ENCODE measurements at regions not wholly inside any gene's neighbourhood (a gene's known extent, or its start where the extent isn't known, plus 50 kb on each side); places are given as distances from the start of the nearest gene placed in this dataset.

DNA sequence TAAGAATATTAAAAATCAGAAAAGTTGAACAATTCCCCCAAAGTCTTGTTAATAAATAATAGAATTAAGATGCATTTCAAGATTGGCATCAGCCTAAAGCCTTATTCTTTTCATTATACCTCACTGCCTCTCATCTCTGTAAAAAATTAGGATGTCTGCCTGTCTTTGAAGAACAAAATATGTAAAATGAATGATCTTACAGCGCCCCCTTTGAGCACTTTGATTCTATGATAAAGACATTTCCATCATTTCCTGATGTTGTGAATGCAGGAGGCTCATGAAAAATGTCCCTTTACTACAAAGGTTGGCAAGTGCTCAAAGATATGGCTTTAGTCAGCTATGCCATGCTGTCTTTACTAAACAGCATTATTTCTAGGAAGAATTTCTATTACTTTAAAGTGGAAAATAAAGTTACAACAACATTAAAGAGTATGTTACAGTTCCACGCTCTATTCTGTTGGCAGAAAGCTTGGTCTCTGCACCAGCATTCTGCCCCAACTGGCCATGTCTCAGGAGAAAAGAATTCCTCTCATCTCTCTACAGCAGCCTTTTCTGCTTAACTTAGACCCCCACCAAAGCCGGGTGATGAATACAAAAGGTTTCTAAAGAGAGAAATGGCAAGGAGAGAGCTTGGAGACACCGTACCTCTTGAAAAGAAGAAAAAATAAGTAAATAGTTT is 95.1 kb downstream of the LLPH start:
- Histone ChIP-seq H2BK120ac (ENCODE audit: low read depth, low read length) (no peak overlapping the region), H3K4ac (ENCODE audit: low read length) (no peak overlapping the region), H4K8ac (ENCODE audit: low read depth, low read length) (no peak overlapping the region), H3K9me3 (replicated peaks in 1 of 2; ENCODE audit: control insufficient read depth in 2 of 2, insufficient read depth in 1 of 2, low read depth in 1 of 2, low read length in 2 of 2) (no peaks in the 10 kb centered on the region), H3K9ac (ENCODE audit: low read depth, low read length, poor library complexity) (no peak overlapping the region), H3K36me3 (replicated peaks in 1 of 2; ENCODE audit: control insufficient read depth in 2 of 2, insufficient read depth in 2 of 2, low read length in 2 of 2) (no peaks in the 10 kb centered on the region), H2BK15ac (ENCODE audit: low read length) (no peak overlapping the region), H3K23ac (ENCODE audit: low read depth, low read length, poor library complexity) (no peak overlapping the region), H3K27me3 (ENCODE audit: control insufficient read depth in 3 of 3, insufficient read depth in 3 of 3, low read depth in 1 of 3, low read length in 3 of 3) (peaks cover 0 to 8% (median 0%) of the 10 kb centered on the region in 3 experiments), H3K4me1 (ENCODE audit: control insufficient read depth in 2 of 2, insufficient read depth in 1 of 2, low read depth in 1 of 2, low read length in 2 of 2) (no peaks in the 10 kb centered on the region), H3K79me1 (ENCODE audit: low read depth, low read length) (no peaks in the 10 kb centered on the region), H4K91ac (ENCODE audit: low read depth, low read length, poor library complexity) (no peak overlapping the region), H2AFZ (ENCODE audit: low read length) (no peak overlapping the region), H2BK12ac (ENCODE audit: low read length) (no peak overlapping the region), H3K4me2 (ENCODE audit: insufficient read depth, low read length, poor library complexity, severe bottlenecking) (no peak overlapping the region), H3K27ac (replicated peaks; ENCODE audit: low read length) (no peak overlapping the region), H2AK5ac (ENCODE audit: low read depth, low read length) (no peak overlapping the region), H2BK5ac (ENCODE audit: low read length) (no peak overlapping the region), H3K18ac (ENCODE audit: low read length) (no peak overlapping the region), H3K14ac (ENCODE audit: low read length) (no peak overlapping the region), H3K4me3 (ENCODE audit: low read length in 2 of 2) (no peak overlapping the region)
- no peak for DNase-seq (ENCODE audit: low spot score)
- no CpG with 5 or more reads among the region's 4 CpGs for WGBS, 2 donors (ENCODE audit: extremely low coverage in 2 of 2, insufficient read length in 2 of 2, insufficient replicate concordance in 1 of 2)

DNA sequence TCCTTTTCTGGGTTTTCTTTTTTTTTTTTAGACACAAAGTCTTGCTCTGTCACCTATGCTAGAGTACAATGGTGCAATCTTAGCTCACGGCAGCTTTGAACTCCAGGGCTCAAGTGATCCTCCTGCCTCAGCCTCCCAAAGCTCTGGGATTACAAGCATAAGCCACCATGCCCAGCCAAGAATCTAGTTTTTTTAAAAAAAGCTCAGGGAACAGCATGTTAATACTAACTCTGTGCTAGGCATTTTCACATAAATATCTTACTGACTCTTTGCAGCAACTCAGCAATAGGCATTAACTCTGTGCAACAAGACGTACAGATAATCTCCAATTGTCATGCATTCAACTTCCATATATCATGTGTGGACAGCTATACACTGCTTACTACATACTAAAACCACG is 97.4 kb downstream of the LLPH start:
- no peak overlapping the region for H2BK12ac ChIP-seq (ENCODE audit: low read length)
- no peak overlapping the region for H3K14ac ChIP-seq (ENCODE audit: low read length)
- H3K9me3 ChIP-seq (replicated peaks in 1 of 2; ENCODE audit: control insufficient read depth in 2 of 2, insufficient read depth in 1 of 2, low read depth in 1 of 2, low read length in 2 of 2), result no peaks in the 10 kb centered on the region
- no peak overlapping the region for H3K23ac ChIP-seq (ENCODE audit: low read depth, low read length, poor library complexity)
- no peak overlapping the region for H3K18ac ChIP-seq (ENCODE audit: low read length)
- no peaks in the 10 kb centered on the region for H3K4me1 ChIP-seq (ENCODE audit: control insufficient read depth in 2 of 2, insufficient read depth in 1 of 2, low read depth in 1 of 2, low read length in 2 of 2)
- H3K27me3 ChIP-seq (ENCODE audit: control insufficient read depth in 3 of 3, insufficient read depth in 3 of 3, low read depth in 1 of 3, low read length in 3 of 3), result peaks cover 0 to 6% (median 0%) of the 10 kb centered on the region in 3 experiments
- H4K8ac ChIP-seq (ENCODE audit: low read depth, low read length), result no peak overlapping the region
- no peak overlapping the region for H3K4me3 ChIP-seq (ENCODE audit: low read length in 2 of 2)
- H3K27ac ChIP-seq (replicated peaks; ENCODE audit: low read length), result no peak overlapping the region
- DNase-seq (ENCODE audit: low spot score), result no peak
- H3K36me3 ChIP-seq (replicated peaks in 1 of 2; ENCODE audit: control insufficient read depth in 2 of 2, insufficient read depth in 2 of 2, low read length in 2 of 2), result no peaks in the 10 kb centered on the region
- H2BK120ac ChIP-seq (ENCODE audit: low read depth, low read length), result no peak overlapping the region
- no peak overlapping the region for H3K9ac ChIP-seq (ENCODE audit: low read depth, low read length, poor library complexity)
- H3K4ac ChIP-seq (ENCODE audit: low read length), result no peak overlapping the region
- H2BK5ac ChIP-seq (ENCODE audit: low read length), result no peak overlapping the region
- no peak overlapping the region for H2AFZ ChIP-seq (ENCODE audit: low read length)
- no CpG with 5 or more reads among the region's 3 CpGs for WGBS, 2 donors (ENCODE audit: extremely low coverage in 2 of 2, insufficient read length in 2 of 2, insufficient replicate concordance in 1 of 2)
- H4K91ac ChIP-seq (ENCODE audit: low read depth, low read length, poor library complexity), result no peak overlapping the region
- no peaks in the 10 kb centered on the region for H3K79me1 ChIP-seq (ENCODE audit: low read depth, low read length)
- no peak overlapping the region for H2BK15ac ChIP-seq (ENCODE audit: low read length)
- no peak overlapping the region for H3K4me2 ChIP-seq (ENCODE audit: insufficient read depth, low read length, poor library complexity, severe bottlenecking)
- H2AK5ac ChIP-seq (ENCODE audit: low read depth, low read length), result no peak overlapping the region

DNA sequence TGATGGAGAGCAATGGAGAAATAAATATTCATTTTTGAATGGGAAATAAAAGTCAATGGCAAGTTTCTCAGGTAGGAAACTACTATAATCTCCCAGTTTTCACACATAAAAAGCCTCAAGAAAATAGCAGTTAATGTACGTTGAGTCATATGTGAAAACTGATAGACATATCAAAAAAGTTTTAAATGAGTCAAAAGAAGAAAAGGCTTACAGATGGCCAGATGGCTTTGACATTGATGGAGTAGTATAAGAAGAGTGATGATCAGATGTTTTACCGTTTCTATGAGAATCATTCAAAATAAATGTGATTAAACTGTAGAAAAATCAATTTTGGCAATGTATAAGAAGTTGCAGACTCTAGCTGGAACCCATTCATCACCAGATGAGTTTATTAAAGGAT is 97.8 kb downstream of the LLPH start:
- no peak overlapping the region for H3K4me3 ChIP-seq (ENCODE audit: low read length in 2 of 2)
- no peak overlapping the region for H3K4ac ChIP-seq (ENCODE audit: low read length)
- H2BK5ac ChIP-seq (ENCODE audit: low read length), result no peak overlapping the region
- H3K18ac ChIP-seq (ENCODE audit: low read length), result no peak overlapping the region
- no peak overlapping the region for H3K4me2 ChIP-seq (ENCODE audit: insufficient read depth, low read length, poor library complexity, severe bottlenecking)
- H2AFZ ChIP-seq (ENCODE audit: low read length), result no peak overlapping the region
- H2BK12ac ChIP-seq (ENCODE audit: low read length), result no peak overlapping the region
- H3K14ac ChIP-seq (ENCODE audit: low read length), result no peak overlapping the region
- no peaks in the 10 kb centered on the region for H3K36me3 ChIP-seq (replicated peaks in 1 of 2; ENCODE audit: control insufficient read depth in 2 of 2, insufficient read depth in 2 of 2, low read length in 2 of 2)
- no peak overlapping the region for H4K8ac ChIP-seq (ENCODE audit: low read depth, low read length)
- H3K9ac ChIP-seq (ENCODE audit: low read depth, low read length, poor library complexity), result no peak overlapping the region
- no peak for DNase-seq (ENCODE audit: low spot score)
- no CpG with 5 or more reads among the region's 2 CpGs for WGBS, 2 donors (ENCODE audit: extremely low coverage in 2 of 2, insufficient read length in 2 of 2, insufficient replicate concordance in 1 of 2)
- H3K27me3 ChIP-seq (ENCODE audit: control insufficient read depth in 3 of 3, insufficient read depth in 3 of 3, low read depth in 1 of 3, low read length in 3 of 3), result peaks cover 0 to 6% (median 0%) of the 10 kb centered on the region in 3 experiments
- H3K23ac ChIP-seq (ENCODE audit: low read depth, low read length, poor library complexity), result no peak overlapping the region
- H2BK15ac ChIP-seq (ENCODE audit: low read length), result no peak overlapping the region
- H3K27ac ChIP-seq (replicated peaks; ENCODE audit: low read length), result no peak overlapping the region
- no peak overlapping the region for H4K91ac ChIP-seq (ENCODE audit: low read depth, low read length, poor library complexity)
- no peaks in the 10 kb centered on the region for H3K4me1 ChIP-seq (ENCODE audit: control insufficient read depth in 2 of 2, insufficient read depth in 1 of 2, low read depth in 1 of 2, low read length in 2 of 2)
- H2AK5ac ChIP-seq (ENCODE audit: low read depth, low read length), result no peak overlapping the region
- no peaks in the 10 kb centered on the region for H3K9me3 ChIP-seq (replicated peaks in 1 of 2; ENCODE audit: control insufficient read depth in 2 of 2, insufficient read depth in 1 of 2, low read depth in 1 of 2, low read length in 2 of 2)
- H2BK120ac ChIP-seq (ENCODE audit: low read depth, low read length), result no peak overlapping the region
- H3K79me1 ChIP-seq (ENCODE audit: low read depth, low read length), result no peaks in the 10 kb centered on the region

DNA sequence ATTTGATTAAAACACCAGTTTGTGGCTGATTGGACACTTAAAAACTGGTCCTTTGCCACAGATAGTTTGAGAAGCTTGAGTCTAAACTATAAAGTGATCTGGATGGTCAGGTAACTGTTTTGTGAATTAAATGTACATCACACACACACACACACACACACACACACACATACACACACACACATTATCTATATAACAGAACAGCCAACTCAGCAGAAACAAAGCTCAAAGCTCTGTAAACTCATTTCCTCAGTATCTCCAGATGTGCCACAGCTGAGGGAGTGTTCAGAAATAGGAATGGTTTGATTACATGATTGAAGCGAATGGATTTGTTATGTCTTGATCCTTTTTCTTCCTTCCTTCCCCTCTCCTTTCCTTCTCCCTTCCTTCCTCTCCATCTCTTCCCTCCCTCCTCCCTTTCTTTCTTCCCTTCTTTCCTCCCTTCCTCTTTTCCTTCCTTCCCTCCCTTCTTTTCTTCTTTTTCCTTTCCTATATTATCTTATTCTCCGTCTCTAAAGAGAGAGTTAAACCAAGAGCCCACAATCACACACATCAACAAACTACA is 100.3 kb downstream of the LLPH start:
- no peak overlapping the region for H2BK120ac ChIP-seq (ENCODE audit: low read depth, low read length)
- H3K18ac ChIP-seq (ENCODE audit: low read length), result no peak overlapping the region
- H4K91ac ChIP-seq (ENCODE audit: low read depth, low read length, poor library complexity), result no peak overlapping the region
- peaks cover 0 to 2% of the 10 kb centered on the region in 2 donors for H3K4me1 ChIP-seq (ENCODE audit: control insufficient read depth in 2 of 2, insufficient read depth in 1 of 2, low read depth in 1 of 2, low read length in 2 of 2)
- no peak overlapping the region for H2BK15ac ChIP-seq (ENCODE audit: low read length)
- DNase-seq (ENCODE audit: low spot score), result no peak
- no peak overlapping the region for H3K27ac ChIP-seq (replicated peaks; ENCODE audit: low read length)
- H2BK12ac ChIP-seq (ENCODE audit: low read length), result no peak overlapping the region
- H3K9ac ChIP-seq (ENCODE audit: low read depth, low read length, poor library complexity), result no peak overlapping the region
- H3K4ac ChIP-seq (ENCODE audit: low read length), result no peak overlapping the region
- H3K79me1 ChIP-seq (ENCODE audit: low read depth, low read length), result no peaks in the 10 kb centered on the region
- no peak overlapping the region for H3K14ac ChIP-seq (ENCODE audit: low read length)
- H3K36me3 ChIP-seq (replicated peaks in 1 of 2; ENCODE audit: control insufficient read depth in 2 of 2, insufficient read depth in 2 of 2, low read length in 2 of 2), result no peaks in the 10 kb centered on the region
- H2AK5ac ChIP-seq (ENCODE audit: low read depth, low read length), result no peak overlapping the region
- no peaks in the 10 kb centered on the region for H3K9me3 ChIP-seq (replicated peaks in 1 of 2; ENCODE audit: control insufficient read depth in 2 of 2, insufficient read depth in 1 of 2, low read depth in 1 of 2, low read length in 2 of 2)
- no peak overlapping the region for H2BK5ac ChIP-seq (ENCODE audit: low read length)
- WGBS, 2 donors (ENCODE audit: extremely low coverage in 2 of 2, insufficient read length in 2 of 2, insufficient replicate concordance in 1 of 2), result 29% methylated on average over 1 of the region's 2 CpGs; no CpG with 5 or more reads in 1 of the 2 donors
- no peak overlapping the region for H3K23ac ChIP-seq (ENCODE audit: low read depth, low read length, poor library complexity)
- H3K4me3 ChIP-seq (ENCODE audit: low read length in 2 of 2), result no peak overlapping the region
- no peak overlapping the region for H4K8ac ChIP-seq (ENCODE audit: low read depth, low read length)
- no peak overlapping the region for H3K4me2 ChIP-seq (ENCODE audit: insufficient read depth, low read length, poor library complexity, severe bottlenecking)
- H3K27me3 ChIP-seq (ENCODE audit: control insufficient read depth in 3 of 3, insufficient read depth in 3 of 3, low read depth in 1 of 3, low read length in 3 of 3), result peaks cover 0 to 6% (median 0%) of the 10 kb centered on the region in 3 experiments
- H2AFZ ChIP-seq (ENCODE audit: low read length), result no peak overlapping the region

All from neuronal stem cell (in vitro differentiated cells).